NCI-H1092 (cell line): ENCODE measurements at regions not wholly inside any gene's neighbourhood (a gene's known extent, or its start where the extent isn't known, plus 50 kb on each side); places are given as distances from the start of the nearest gene placed in this dataset.
"Not testable (repeated sequence)": the region's sequence is repeated elsewhere in the genome, so short reads cannot be mapped to it uniquely, and the experiment has no call there.

Experiments used
- DNase-seq: peaks from one replicate; lab custom pipeline; 2025; lab: John Stamatoyannopoulos, UW

DNA sequence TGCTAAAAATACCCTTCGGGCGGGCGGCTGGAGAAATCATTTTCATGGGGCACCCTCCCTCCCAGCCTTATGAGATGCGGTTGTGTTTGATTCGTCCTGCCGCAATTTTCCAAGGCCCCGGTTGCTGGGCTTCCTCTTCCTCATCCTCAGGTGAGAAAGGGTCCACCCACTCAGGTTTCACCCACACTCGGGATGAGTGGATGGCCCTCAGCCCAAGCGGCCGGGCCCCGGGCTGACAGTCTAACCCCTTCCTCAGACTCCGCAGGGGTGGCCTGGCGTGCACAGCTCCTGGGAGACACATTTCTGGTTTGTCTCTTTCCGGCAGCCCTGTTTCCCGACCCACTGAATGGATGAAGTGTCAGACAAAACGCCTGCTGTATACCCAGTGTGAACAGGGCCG is 116.5 kb upstream of the LRPAP1 start:
- no peak for DNase-seq

DNA sequence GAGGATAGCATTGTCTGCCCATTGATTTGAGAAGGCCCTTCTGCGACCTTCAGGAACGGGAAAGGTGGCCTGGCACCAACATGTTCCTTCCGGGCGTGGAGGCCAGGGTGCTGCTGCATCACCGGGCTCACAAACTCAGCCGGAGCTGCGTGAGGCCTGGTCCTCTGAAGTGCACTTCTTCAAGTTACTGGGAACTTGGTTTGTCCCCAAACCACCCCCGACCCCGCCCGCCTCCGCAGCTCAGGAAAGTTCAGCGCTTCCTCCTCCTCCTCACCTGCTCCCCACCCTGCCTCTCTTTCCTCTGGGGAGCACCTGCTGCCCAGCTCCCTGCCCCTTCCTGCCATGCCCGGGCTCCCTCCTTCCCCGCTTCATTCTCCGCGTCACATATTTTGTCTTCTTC is 116.0 kb upstream of the LRPAP1 start:
- no peak for DNase-seq

DNA sequence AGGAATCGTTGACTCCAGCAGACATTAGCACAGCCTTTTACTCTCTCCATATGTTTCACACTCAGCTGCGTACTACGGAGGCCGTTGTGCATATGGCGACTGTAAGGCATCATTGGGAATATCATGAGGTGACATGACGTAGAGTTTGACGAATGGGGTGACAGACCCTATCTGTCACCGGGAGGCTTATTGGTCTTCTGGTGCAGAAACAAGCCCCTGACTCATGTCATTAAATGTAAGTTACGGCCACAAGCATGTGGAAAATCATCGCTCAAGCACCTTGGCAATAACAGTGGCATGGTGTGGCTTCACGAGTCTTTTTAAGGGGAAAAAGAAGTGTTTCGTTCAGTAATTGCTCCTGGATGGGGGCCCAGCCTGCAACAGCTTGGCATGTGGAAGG is 115.2 kb upstream of the LRPAP1 start:
- DNase-seq, result no peak

DNA sequence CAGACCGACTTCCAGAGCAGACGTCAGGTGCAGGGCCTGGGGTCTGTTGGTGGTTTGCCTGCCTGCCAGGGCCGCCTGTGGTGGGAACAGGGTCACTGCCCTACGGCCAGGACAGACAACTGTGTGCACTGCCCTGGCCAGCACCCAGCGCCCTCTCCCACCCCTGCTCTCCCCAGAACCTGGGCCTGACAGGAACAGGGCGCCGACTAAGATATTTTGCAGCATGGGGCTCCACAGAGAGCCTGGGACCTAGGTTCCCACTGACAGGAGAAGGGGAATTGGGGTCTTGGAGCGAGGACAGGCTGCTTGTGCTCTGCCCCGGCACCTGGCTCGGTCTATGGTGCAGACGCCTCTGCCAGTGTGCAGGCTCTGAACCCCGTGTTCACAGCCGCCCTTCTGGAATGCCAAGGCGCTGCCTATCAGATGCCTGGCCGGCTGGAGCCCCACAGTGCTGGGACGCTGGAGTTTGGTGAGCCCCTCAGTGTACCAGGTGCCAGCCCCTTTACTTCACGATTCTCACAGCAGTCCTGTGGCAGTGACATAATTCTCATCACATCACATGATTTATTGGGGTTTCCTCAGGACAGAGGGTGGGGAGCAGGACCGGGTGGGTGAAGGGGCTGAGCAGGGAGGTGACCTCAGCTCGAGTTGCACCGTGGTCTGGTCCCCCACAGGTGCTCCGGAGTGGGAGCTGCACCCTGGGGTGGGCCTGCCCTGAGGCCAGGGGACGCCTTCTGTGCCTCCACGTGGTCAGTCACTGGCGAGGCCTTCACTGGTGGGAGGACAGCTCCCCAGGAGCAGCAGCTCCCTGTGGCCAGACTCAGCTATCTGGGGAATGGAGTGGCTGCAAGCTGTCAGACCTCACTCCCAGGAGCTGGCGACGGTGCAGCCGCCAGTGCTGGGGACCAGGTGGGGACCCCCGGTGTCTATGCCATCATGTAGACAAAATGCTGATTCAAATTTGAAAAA is 113.8 kb upstream of the LRPAP1 start:
- no peak for DNase-seq

DNA sequence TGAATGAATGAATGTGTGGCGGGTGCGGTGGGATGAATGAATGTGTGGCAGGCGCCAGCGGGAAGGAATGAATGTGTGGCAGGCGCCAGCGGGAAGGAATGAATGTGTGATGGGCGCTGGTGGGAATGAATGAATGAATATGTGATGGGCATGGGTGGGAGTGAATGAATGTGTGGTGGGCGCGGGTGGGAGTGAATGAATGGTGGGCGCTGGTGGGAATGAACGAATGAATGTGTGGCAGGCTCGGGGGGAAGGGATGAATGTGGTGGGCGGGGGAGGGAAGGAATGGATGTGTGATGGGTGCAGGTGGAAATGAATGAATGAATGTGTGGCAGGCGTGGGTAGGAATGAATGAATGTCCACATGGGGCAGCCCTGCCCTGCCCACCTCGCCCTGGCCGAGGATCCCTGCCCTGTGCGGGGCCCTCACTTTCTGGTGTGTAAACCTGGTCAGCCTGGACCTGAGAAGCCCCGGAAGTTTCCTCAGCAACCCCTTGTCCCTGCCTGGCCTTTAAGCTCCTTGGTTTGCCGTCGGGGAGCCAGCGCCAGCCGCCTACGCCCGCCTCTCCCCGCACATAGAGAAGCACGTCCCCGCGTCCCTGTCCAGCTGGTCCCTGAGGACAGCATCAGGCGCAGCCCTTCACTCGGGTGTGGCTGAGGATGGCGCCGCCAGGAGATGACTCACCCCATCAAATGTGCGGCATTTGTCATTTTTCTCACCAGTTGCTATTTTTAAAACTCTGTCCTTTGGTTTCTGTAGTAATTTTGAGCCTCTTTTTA is 112.8 kb upstream of the LRPAP1 start:
- no peak for DNase-seq

DNA sequence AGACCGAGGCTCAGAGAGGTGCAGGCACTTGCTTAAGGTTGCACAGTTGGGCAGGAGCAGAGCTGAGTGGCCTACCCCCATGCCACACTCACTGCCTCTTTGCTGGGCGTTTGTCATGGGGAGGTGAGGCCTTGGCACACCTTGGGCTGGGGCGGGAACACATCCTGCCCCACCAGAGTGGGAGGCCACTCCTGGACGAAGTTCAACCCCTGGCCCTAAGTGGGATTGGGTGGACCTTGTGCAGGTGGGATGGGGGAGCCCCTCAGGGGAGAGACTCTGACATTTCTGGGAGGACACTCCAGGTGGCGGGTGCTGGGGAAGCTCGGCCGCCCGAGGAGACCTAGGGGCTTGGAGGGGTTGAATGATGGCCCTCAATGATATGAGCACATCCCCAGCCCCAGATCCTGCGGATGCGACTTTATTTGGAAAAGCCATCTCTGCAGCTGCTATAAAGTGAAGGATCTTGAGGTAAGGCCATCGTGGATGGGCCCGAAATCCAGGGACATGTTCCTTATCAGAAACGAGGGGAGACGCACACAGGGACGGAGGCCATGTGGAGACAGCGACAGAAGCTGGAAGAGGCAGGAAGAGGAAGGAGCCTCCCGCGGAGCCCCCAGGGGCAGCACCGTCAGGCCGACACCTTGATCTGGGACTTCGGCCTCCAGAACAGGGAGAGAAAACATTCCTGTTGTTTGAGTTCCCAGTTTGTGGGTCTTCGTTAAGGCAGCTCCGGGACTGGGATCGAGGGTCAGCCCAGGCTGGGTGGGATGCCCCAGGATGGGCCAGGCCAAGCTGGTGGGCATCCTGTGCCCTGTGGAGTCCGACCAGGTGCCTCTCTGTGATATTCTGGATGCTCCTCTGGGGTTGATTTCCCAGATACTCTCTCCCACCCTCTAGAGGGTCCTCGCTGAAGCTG is 111.6 kb upstream of the LRPAP1 start:
- no peak for DNase-seq

DNA sequence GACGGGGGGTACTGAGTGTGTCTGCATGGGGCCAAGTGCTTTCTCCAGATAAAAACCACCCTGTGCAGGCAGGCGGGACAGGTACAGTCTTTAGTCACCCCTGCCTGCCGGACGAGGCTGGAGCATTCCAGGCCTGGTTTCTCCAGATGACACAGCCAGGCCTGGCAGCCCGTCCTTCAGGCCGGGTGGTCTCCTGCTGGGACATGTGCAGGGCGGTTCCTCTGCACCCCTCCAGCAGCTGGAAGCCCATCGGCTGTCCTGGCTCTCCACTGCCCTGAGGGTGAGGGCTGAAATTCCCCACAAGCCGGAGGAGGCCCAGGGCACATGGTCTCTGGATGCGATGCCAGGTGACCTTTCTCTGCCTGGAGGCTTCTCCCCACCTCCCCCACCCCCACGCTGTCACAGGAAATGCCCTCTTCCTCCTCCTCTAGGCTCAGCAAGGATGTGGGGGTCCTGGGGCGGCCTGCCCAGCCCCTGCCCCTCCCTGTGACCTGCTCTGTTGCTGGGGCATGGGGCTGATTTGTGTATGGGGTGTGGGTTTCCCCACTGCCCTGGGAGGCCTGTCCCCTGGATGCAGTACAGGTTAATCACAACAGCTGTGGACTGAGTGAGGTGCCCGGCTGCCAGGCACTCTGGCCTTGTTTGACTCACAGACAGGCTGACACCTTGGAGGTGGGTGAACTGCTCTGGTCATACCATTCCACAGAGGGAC is 110.7 kb upstream of the LRPAP1 start:
- DNase-seq, result no peak

DNA sequence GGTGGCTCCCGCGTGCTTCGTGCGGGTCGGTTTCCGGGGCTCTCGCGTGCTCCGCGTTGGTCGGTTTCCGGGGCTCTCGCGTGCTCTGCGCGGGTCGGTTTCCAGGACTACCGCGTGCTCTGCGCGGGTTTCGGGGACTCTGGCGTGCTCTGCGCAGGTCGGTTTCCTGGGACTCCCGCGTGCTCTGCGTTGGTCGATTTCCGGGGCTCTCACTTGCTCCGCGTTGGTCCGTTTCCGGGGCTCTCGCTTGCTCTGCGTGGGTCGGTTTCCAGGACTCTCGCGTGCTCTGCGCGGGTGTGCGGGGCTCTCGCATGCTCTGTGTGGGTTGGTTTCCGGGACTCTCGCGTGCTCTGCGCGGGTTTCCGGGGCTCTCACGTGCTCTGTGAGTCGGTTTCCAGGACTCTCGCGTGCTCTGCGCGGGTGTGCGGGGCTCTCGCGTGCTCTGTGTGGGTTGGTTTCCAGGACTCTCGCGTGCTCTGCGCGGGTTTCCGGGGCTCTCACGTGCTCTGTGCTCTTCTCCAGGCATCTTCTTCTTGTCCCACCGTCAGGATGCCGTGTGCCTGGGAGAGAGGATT is 109.9 kb upstream of the LRPAP1 start:
- no peak for DNase-seq

DNA sequence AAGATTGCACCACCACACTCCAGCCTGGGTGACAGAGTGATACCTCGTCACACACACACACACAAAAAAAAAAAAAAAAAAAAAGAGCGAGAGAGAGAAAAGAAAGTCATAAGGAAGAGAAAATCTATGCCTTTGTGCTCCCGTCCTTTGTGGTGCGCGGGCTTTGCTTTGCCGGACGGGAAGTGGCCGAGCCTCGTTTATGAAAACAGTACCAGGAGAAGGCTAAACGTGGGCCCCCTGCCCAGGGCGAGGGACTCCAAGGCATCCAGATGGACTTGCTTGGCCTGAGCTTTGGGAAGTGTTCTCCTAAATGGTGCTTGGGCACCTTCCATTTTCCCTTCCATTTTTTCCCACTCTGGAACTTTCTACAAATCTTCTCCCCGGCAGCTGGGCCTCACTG is 109.3 kb upstream of the LRPAP1 start:
- DNase-seq, result no peak

DNA sequence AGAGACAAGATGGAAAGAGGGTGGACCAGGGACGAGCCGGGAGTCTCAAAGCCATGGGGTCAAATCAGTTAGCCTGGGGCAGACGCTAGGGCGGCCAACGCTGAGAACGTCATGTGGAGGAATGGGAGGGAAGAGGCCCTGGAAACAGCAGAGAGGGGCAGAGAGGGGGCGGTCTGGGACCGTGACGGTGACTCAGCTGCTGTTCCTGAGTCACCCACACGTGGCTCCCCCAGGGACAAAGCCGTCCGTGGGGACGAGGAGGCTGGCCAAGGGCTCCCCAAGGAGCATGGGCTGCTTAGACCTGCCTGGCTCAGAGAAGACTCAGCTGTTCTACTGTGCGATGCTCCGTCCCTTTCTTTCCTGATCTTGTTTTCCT is 108.4 kb upstream of the LRPAP1 start:
- DNase-seq, result no peak

DNA sequence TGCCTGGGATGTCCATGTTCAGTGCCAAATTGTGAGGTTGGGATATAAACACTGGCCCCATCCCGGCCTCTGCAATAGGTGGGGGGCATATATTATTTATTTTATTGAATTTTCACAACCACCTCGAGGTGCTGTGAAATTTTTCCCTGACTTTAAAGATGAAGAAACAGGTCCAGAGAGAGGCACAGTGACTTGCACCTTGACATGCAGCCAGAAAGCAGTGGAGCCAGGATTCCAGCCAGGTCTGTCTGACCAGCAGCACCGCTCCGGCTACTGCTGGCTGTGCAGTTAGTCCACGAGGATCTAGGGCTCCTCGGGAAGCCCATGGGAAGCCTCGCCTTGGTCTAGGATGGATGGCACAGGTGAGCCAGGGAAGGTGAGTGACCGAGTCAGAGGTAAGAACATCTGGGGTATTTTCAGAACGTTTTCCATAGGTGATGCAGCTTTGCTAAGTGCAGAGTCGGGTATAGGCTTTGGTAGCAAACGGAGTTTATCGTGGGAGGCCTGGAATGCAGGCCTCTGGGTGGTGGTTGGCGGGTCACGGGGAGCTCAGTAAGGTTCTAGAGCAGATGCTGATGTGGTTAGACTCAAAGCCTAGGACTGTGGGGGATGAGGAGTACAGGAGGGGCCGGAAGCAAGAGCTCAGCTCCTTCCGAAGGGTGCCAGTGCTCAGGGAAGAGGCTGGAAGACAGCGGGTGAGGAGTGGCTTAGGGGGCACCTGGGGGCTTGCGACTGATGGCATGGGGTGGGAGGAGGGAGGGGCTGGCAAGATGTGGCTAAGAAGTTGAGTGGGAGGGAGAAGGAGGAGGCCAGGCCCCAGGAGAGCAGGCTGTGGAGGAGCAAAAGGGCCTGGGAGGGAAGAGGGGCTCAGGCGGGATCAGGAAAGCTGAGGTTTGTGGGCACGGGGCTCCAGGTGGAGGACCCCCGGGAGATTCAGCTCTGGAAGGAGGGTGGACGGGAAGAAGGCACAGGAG is 107.7 kb upstream of the LRPAP1 start:
- no peak for DNase-seq

DNA sequence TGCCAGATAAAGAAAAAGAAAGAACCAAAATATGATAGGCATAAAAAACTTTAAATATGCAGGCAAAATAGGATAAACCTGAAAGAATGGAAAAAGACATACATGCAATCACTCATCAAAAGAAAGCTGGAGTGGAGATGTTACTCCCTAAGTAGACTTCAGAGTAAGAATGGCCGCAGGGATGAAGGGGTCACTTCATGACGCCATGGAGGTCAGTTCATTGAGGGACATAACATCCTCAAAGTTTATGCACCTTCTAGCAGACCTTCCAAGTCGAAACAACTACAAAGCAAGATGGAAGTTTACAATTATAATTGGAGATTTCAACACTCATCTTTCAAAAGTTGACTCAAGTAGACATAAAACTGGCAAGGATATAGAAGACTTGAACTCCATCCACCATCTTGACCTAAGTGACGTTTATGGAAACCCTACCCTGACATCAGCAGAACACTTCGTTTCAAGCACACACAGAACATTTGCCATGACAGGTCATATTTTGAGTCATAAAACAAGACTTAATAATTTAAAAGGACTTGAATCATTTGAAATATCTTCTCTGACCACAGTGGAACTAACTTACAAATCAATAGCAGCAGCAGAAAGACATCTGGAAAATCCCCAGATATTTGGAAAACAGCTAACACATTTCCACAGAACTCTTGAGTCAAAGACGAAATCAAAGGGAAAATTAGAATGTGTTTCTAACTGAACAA is 106.0 kb upstream of the LRPAP1 start:
- no peak for DNase-seq

DNA sequence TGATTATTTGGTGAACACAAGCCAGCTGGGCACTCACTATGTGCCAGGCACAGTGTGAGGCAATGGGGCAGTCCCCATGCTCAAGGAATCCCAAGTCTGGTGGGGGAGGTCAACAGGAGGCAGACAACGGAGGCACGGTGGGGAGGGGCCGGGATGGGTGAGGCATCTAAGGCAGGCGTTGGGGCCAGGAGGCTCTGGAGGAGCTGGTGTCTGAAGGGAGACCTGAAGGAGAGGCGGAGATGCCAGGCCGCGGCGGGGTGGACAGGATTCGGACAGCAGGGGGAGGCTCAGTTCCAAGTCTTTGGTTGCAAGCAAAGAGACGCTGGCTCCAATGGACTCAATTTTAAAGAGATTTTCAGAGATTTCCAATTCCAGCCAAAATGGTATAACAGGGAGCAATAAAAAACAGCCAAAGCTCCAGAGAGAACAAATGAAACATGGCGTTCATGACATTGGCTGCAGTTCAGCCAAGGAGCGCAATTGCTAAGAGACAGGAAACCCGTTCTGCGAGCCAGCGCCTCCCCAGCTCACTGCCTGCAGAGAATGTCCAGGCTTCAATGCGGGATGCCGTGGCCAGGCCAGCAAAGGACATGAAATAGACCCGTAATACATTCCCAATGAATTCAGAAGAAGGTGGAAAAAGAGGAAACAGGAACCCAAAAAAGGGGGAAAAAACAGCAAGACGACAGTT is 105.2 kb upstream of the LRPAP1 start:
- no peak for DNase-seq

DNA sequence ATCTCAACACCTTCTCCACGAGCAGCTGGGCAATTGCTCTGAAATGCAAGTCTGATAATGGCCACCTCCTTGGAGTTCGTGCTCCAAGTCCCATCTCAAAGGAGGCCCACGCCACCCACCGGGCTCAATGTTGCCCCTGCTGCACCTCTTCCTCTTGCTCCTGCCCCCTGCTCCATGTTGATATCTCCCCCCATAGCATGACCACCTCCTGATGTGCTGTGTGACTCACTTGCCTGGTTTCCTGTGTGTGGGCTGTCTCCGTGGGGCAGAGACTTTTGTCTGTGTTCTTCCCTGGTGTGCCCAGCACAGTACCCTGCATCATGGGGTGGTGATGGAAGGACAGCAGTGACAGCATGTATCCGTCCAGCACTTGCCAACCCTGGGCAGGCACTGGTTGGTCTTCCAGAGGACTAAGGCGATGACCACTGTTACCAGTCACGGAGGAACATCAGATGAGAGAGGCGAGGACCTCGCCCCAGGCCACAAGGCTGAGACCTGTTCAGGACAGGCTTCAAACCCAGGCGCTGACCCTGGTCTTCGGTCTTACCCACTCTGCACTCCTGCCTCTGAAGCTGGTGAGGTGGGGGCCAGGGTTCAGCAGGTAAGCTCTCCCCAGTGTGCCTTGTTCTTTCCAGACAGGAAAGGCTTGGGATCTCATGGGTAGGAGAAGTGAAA is 104.6 kb upstream of the LRPAP1 start:
- no peak for DNase-seq

DNA sequence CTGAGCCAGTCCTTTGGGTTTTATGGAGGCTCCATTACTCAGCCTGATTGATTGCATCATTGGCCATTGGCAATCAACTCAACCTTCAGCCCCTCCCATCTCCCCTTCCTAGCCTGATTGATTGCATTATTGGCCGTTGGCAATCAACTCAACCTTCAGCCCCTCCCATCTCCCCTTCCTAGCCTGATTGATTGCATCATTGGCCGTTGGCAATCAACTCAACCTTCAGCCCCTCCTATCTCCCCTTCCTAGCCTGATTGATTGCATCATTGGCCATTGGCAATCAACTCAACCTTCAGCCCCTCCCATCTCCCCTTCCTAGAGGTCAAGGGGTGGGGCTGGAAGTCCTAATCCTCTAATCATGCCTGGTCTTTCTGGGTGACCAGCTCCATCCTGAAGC is 103.8 kb upstream of the LRPAP1 start:
- DNase-seq, result not testable (repeated sequence)

DNA sequence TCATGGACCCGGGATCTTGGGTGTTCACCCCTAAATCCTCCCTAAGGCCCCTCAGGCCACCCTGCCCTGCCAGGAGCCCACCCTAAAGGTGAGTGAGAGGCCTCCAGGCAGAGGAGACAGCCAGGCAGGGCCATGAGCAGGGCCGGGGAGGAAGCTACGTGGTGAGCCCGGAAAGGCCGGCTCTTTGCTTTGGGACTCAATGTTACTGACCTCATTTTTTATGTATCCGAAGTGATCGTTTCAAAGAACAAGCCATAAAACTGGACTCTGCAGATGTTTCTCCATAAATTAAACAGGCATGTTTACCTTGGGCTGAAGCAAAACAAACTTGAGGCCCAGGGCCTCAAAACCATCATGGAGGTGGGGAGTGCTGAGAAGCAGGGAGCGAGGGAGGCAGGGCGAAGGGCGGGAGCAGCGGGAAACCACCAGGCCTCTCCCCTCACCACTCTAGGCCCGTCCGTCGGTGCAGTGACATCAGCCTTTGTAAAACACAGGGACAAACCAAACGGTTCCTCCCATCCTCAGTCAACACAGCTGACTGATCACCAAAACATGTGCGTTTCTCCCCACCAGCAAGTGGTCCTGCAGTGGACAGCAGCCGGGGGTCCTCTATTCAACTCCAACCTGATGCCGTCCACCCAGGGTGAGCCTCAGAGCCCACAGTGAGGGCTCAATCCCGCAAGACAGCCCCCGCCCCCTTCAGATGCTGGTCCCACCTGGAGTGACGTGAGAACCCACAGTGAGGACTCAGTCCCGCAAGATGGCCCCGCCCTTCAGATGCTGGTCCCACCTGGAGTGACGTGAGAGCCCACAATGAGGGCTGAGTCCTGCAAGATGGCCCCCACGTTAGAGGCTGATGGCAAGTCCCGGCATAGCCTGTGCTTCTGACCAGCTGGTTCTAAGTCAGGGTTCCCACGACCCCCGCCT is 102.9 kb upstream of the LRPAP1 start:
- no peak for DNase-seq

DNA sequence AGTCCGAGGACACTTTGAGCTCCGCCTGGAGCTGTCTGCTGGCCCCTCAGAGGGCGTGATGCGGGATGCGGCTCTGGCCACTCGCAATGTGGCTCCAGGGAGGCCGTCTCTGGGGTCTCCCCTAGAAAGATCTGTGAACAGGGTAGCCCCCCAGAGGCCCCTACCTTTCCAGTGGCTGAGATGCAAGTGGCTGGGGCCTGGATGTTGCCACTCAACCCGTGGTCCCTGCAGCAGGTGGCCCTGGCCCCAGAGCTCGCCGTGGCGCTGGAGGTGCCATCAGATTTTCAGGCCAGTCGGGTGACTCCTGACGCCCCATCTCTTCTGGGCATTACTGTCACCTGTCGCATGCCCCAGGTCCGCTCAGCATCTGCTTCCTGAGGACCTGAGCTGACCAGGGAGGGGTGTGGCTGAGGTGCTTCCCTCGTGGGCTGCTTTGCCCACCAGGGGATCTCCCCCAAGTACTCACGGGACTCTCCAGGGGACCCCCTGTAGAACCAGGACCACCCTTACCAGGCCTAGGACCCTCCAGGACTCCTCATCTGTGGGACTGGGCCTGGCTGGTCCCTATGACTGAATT is 102.1 kb upstream of the LRPAP1 start:
- DNase-seq, result no peak
